GM13977 (cell line): ENCODE measurements at regions not wholly inside any gene's neighbourhood (a gene's known extent, or its start where the extent isn't known, plus 50 kb on each side); places are given as distances from the start of the nearest gene placed in this dataset.

Source experiments
- DNase-seq: peaks from one replicate; pipeline ENCODE4 v3.0.0; 2012; ENCODE audit warnings: low spot score
- CTCF ChIP-seq: IDR thresholded peaks from 2 replicates; pipeline ENCODE4 v1.5.1; 2012; ENCODE audit warnings: mild to moderate bottlenecking, control low read depth; ENCODE audit not compliant: insufficient read depth; ENCODE audit errors: extremely low read depth, missing control alignments
- in situ Hi-C: fragments of 300-500 bp; cut with MboI; formaldehyde crosslinking; loops from one replicate; pipeline ENCODE4 v1.12.0; 2022; ENCODE audit warnings: low sequenced_read_pairs, low pct_unique_long_range_greater_than_20kb, mixed read lengths, inconsistent platforms; ENCODE audit not compliant: unreplicated experiment

DNA sequence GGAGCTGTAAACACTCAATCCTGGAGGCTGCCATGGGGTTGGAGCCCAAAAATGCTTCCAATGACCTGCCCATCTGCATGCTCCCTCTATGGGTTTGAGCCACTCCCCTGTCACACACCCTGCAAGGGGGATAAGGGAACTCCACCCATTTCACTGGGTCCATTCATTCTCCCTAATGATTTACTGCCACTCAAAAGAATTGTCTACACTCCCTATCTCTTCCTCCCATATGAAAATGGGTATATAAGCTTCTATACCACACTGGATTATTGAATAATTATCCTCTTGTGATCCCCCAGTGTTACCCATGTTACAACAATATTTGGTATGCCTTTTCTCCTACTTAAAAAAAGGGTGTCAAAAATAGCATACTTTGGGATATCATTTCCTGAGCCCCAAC is 260.8 kb upstream of the CCDC196 start:
- no peak for DNase-seq
- TF ChIP-seq CTCF, result no peak
- in situ Hi-C loops, result no loop called here

- no peak for TF ChIP-seq CTCF
- in situ Hi-C loops, result no loop called here
- DNase-seq, result no peak
These were observed 257.8 kb upstream of the CCDC196 start for GRCh38 chr14:66228267-66228970.

- in situ Hi-C loops, result no loop called here
- peak; percentile 6 for DNase-seq
These were observed 254.4 kb upstream of the CCDC196 start for GRCh38 chr14:66231820-66232219.

GRCh38 chr14:66233591-66233990 is 252.6 kb upstream of the CCDC196 start:
- DNase-seq, result no peak
- in situ Hi-C loops, result no loop called here
- no peak for TF ChIP-seq CTCF

More at GRCh38 chr14:66231820-66232219, 254.4 kb upstream of the CCDC196 start:
- TF ChIP-seq CTCF, result no peak

GRCh38 chr14:66234411-66234810 is 251.8 kb upstream of the CCDC196 start:
- TF ChIP-seq CTCF, result no peak
- in situ Hi-C loops, result no loop called here
- no peak for DNase-seq

DNA sequence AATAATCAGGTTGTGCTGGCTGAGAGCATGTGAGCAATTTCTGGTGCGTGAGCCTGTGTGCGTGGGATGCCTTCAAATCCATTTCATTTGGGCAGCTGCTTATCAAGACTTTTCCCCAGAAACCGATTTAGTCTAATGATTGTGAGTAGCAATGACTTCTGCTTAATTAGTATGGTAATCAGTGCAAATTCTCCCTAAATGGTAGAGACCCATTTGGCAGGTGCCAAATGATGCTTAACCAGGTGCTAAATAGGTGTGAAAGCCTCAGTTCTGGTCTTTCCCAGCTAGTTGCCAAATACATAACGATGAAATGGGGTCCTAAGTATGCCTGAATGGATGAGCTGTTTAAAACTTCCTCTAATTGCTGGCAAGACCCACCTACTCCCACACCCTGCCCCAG is 248.4 kb upstream of the CCDC196 start:
- no peak for TF ChIP-seq CTCF
- in situ Hi-C loops, result no loop called here
- DNase-seq, result no peak
